Activated CD4-positive, alpha-beta memory T cell treated with anti-CD3 and anti-CD28 coated beads, Interleukin-2, amount 10 ng/mL, durations not matched to agents 7 days and 5 days (primary cell): ENCODE measurements at regions not wholly inside any gene's neighbourhood (a gene's known extent, or its start where the extent isn't known, plus 50 kb on each side); places are given as distances from the start of the nearest gene placed in this dataset.
"Not testable (repeated sequence)": the region's sequence is repeated elsewhere in the genome, so short reads cannot be mapped to it uniquely, and the experiment has no call there.

Experiments used
- CTCF ChIA-PET: fragments of 350-600 bp; sonication (Branson Sonifier 250); formaldehyde crosslinking; loops from one replicate; lab custom pipeline; 2021; ENCODE audit warnings: antibody characterized with exemption, inconsistent platforms; lab: Charles Lee
- POLR2A ChIA-PET: fragments of 350-600 bp; sonication (Branson Sonifier 250); formaldehyde crosslinking; loops from one replicate; lab custom pipeline; 2021; ENCODE audit warnings: antibody characterized with exemption; lab: Charles Lee
- DNase-seq: peaks from one replicate; pipeline ENCODE4 v3.0.0-alpha.2; 2020
- H3K27ac Mint-ChIP-seq: one replicate; pipeline ENCODE4 v1.8.0; 2021; ENCODE audit warnings: mild to moderate bottlenecking, mixed read lengths
- H3K27me3 Mint-ChIP-seq: one replicate; pipeline ENCODE4 v1.8.0; 2021; ENCODE audit warnings: mixed read lengths
- H3K36me3 Mint-ChIP-seq: one replicate; pipeline ENCODE4 v1.8.0; 2021; ENCODE audit warnings: low read depth, mixed read lengths
- H3K4me1 Mint-ChIP-seq: one replicate; pipeline ENCODE4 v1.8.0; 2021; ENCODE audit warnings: mixed read lengths
- H3K4me3 Mint-ChIP-seq: one replicate; pipeline ENCODE4 v1.8.0; 2021; ENCODE audit warnings: mild to moderate bottlenecking, mixed read lengths
- H3K9me3 Mint-ChIP-seq: one replicate; pipeline ENCODE4 v1.8.0; 2021; ENCODE audit warnings: mixed read lengths

DNA sequence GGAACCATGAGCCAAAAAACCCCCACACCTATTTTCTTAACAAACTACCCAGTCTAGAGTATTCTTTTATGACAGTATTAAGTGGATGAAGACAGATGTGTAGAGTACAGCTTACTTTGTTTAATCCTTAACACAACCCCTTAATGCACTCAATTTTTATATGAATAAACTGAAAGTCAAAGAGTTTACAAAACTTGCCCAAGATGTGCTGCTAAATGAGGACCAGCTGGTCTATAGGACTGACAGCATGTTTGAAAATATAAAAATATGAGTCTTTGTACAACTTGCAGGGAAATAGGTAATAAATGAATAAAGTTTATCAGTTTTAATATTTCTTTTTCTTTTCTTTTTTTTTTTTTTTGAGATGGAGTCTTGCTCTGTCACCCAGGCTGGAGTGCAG, 102.3 kb downstream of the ZFY start:
- H3K27me3 Mint-ChIP-seq: no peaks in the 10 kb centered on the region
- H3K9me3 Mint-ChIP-seq: no peaks in the 10 kb centered on the region
- no peak overlapping the region for H3K27ac Mint-ChIP-seq
- POLR2A ChIA-PET: no interaction called here
- H3K4me1 Mint-ChIP-seq: no peaks in the 10 kb centered on the region
- H3K4me3 Mint-ChIP-seq: no peak overlapping the region
- peaks cover 6% of the 10 kb centered on the region for H3K36me3 Mint-ChIP-seq
- CTCF ChIA-PET: no interaction called here
- no peak for DNase-seq

DNA sequence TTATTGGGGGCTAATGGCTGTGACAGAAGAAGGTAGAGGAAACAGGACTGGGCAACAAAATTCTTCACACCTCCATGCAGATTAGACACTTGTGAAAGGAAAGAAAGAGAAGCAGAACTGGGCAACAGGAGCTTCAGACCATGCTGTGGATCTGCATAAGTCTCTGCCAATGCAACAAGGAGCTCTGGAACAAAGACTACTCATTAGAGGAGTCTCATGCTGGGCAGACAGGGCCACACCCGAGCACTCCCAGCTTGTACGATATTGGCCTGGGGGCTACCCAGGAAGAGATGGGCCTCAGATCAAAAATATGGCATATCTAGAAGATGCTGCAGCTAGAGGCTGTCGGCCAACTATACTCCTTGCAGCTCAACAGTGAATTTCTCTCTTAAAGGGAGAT, 105.2 kb downstream of the ZFY start:
- POLR2A ChIA-PET: no interaction called here
- Mint-ChIP-seq H3K4me1 (no peaks in the 10 kb centered on the region), H3K27ac (no peak overlapping the region), H3K9me3 (no peaks in the 10 kb centered on the region), H3K4me3 (no peak overlapping the region), H3K36me3 (peaks cover 6% of the 10 kb centered on the region), H3K27me3 (no peaks in the 10 kb centered on the region)
- no peak for DNase-seq
- CTCF ChIA-PET: no interaction called here

DNA sequence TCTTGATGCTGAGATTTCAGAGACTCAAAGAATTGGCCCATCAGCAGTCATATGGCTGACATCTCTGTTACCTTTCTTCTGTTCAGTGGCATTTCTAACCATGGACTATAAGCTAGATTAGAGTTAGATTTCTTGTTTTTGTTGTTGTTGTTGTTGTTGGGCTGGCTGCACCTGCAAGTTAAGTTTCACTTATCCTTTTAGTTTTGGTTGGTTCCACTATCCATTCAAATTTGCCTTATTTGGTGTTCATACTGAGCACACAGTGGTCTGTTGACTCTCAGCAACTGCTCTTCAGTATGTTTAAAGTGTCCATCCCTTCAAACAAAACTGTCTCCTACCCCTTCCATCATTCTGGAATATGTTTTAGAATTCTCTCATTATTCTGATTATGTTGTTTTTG, 106.8 kb downstream of the ZFY start:
- H3K4me3 Mint-ChIP-seq: no peak overlapping the region
- no peak for DNase-seq
- ChIA-PET POLR2A (no interaction called here), CTCF (no interaction called here)
- H3K27ac Mint-ChIP-seq: no peak overlapping the region
- peaks cover 6% of the 10 kb centered on the region for H3K36me3 Mint-ChIP-seq
- no peaks in the 10 kb centered on the region for H3K4me1 Mint-ChIP-seq
- H3K27me3 Mint-ChIP-seq: no peaks in the 10 kb centered on the region
- no peaks in the 10 kb centered on the region for H3K9me3 Mint-ChIP-seq

DNA sequence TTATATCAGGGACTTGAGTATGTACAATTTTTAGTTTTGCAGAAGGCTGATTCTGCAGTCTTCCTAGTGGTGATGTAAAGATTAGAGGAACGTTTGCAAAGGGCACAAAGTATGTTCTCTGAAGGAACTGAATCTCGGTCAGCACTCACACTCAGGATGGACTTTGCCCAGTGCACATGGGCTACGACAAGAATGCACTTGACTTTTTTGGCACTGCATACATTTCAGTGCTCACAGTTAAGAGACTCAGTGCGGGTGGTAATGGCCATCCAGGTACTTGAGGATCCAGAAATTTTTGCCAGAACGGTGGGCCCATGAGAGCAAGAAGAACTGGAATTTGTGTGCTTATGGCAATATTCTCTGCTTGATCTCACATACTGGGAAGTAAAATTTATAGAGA, 107.7 kb downstream of the ZFY start:
- ChIA-PET CTCF (no interaction called here), POLR2A (no interaction called here)
- peaks cover 6% of the 10 kb centered on the region for H3K36me3 Mint-ChIP-seq
- H3K27me3 Mint-ChIP-seq: no peaks in the 10 kb centered on the region
- H3K9me3 Mint-ChIP-seq: no peaks in the 10 kb centered on the region
- no peak overlapping the region for H3K4me3 Mint-ChIP-seq
- DNase-seq: no peak
- no peaks in the 10 kb centered on the region for H3K4me1 Mint-ChIP-seq
- H3K27ac Mint-ChIP-seq: no peak overlapping the region

DNA sequence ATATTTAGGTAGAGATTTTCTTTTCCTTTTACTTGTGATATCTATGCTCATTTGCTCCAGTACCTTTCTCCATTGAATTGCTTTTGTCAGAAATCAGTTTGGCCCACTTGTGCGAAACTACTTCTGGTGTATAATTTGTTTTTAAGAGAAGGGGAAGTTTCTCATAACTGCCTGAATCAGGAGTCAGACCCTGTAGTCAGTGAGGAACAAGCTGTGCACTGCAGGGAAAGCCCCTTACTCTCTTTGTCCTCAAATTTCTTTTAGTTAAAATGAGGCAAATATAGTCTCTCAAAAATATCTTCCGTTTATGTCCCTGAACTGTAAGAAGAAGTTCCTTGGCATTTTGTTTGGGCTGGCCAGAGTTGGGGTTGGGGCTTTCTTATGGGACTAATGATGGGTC, 109.9 kb downstream of the ZFY start:
- ChIA-PET POLR2A (no interaction called here), CTCF (no interaction called here)
- no peak for DNase-seq
- no peaks in the 10 kb centered on the region for H3K36me3 Mint-ChIP-seq
- no peaks in the 10 kb centered on the region for H3K9me3 Mint-ChIP-seq
- no peaks in the 10 kb centered on the region for H3K27me3 Mint-ChIP-seq
- no peak overlapping the region for H3K27ac Mint-ChIP-seq
- no peaks in the 10 kb centered on the region for H3K4me1 Mint-ChIP-seq
- H3K4me3 Mint-ChIP-seq: no peak overlapping the region

DNA sequence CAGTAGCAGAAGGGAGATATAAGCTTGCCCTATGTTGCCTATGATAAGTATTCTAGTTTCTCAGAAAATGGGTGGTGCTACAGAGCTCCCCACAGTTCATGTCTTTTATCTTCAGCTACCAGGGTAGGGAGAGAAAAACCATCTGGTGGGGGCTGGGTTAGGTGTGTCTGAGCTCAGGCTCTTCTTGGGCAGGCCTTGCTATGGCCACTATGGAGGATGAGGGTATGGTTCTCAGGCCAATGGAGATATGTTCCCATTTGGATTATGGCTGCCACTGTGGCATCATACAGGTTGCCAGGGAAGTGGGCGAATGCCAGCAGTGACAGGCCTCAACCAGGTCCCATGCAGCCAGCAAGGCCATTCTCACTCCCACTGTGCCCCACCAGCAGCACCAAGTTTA, 120.3 kb downstream of the ZFY start:
- CTCF ChIA-PET, H3K9me3 Mint-ChIP-seq, H3K27me3 Mint-ChIP-seq, POLR2A ChIA-PET, H3K36me3 Mint-ChIP-seq, DNase-seq, H3K4me3 Mint-ChIP-seq, H3K27ac Mint-ChIP-seq, H3K4me1 Mint-ChIP-seq: not testable (repeated sequence)

DNA sequence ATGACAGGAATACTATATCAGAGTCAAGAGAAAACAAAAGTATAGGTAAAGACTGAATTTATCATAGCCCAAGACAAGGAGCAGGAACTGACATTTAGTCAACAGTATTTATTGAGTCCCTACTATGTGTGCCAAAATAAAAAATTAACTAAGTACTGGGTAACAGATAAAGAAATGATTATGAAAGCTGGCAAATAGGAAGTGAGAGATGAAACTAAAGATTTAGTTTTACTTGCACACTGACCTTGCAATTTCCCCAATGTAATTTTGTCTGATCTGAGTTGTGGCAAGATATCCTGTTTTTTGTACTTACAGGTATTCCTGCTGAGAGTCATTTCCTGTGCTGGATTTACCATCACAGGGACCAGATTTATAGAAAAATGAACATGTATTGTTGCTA, 123.2 kb downstream of the ZFY start:
- CTCF ChIA-PET, H3K36me3 Mint-ChIP-seq, DNase-seq, POLR2A ChIA-PET, H3K4me1 Mint-ChIP-seq, H3K27ac Mint-ChIP-seq, H3K27me3 Mint-ChIP-seq, H3K4me3 Mint-ChIP-seq, H3K9me3 Mint-ChIP-seq: not testable (repeated sequence)

DNA sequence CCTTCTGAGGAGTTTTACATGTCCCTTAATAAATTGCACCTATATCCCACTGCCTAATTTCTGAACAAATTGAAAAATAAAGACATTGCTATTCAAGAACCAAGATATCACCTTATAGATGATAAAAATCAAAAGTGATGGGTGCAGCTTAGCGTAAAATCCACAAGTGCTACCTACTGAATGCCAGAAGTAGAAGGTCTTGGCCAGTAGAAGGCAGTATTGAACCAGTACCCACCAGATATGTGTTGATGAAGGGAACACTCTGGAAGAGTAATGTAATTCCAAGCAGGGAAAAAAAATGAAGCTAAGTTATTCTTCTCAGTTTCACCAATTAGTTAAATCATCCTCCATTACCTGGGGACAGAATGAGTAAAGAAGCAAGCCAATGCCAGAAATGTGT, 125.5 kb downstream of the ZFY start:
- DNase-seq, H3K27ac Mint-ChIP-seq, POLR2A ChIA-PET, CTCF ChIA-PET, H3K9me3 Mint-ChIP-seq, H3K4me1 Mint-ChIP-seq, H3K4me3 Mint-ChIP-seq, H3K36me3 Mint-ChIP-seq, H3K27me3 Mint-ChIP-seq: not testable (repeated sequence)

DNA sequence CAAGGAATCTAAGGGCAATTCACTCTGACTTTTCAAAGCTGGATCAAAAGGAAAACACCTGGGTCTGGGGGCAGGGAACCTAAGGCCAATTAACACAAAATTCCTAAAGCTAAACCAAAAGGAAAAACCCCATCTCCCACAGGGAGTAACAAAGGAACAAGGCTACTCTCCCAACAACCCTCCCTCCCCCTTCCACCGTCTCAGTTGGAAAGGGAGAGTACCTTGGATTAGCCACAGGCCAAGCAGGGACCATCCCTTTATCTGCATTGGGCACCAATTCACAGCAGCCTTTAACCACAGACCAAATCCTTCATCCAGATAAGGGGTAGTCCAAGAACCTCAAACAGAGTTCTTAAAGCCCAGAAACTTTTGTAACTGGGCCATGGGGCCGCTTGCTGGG, 153.0 kb downstream of the ZFY start:
- CTCF ChIA-PET, H3K36me3 Mint-ChIP-seq, H3K4me1 Mint-ChIP-seq, H3K27me3 Mint-ChIP-seq, H3K27ac Mint-ChIP-seq, DNase-seq, H3K4me3 Mint-ChIP-seq, H3K9me3 Mint-ChIP-seq, POLR2A ChIA-PET: not testable (repeated sequence)

DNA sequence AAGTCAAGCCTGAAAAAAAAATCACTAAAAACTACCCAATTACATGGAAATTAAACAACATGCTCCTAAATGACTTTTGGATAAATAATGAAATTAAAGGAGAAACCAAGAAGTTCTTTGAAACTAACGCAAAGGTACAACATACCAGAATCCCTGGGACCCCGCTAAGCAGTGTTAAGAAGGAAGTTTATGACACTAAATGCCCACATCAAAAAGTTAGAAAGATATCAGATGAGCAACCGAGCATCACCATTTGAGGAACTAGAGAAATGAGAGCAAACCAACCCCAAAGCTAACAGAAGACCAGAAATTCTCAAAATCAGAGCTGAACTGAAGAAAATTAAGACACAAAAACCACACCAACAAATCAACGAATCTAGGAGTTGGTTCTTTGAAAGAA, 173.5 kb downstream of the ZFY start:
- DNase-seq, H3K4me1 Mint-ChIP-seq, H3K27ac Mint-ChIP-seq, POLR2A ChIA-PET, CTCF ChIA-PET, H3K9me3 Mint-ChIP-seq, H3K36me3 Mint-ChIP-seq, H3K27me3 Mint-ChIP-seq, H3K4me3 Mint-ChIP-seq: not testable (repeated sequence)

DNA sequence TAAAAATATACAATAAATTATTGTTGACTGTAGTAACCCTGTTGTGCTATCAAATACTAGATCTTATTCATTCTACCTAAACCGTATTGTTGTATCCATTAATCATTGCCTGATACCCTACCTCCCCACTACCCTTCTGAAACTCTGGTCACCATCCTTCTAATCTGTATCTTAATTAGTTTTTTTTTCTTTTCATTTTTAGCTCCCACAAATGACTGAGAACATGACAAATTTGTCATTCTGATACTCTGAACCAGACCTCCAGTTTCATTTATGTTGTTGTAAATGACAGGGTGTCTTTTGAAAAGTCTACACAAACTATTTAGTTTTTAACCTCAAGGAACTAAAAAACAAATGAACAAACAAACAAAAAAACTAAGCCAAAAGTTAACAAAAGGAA, 185.1 kb downstream of the ZFY start:
- H3K27me3 Mint-ChIP-seq, H3K9me3 Mint-ChIP-seq, H3K4me1 Mint-ChIP-seq, POLR2A ChIA-PET, CTCF ChIA-PET, H3K36me3 Mint-ChIP-seq, DNase-seq, H3K4me3 Mint-ChIP-seq, H3K27ac Mint-ChIP-seq: not testable (repeated sequence)

DNA sequence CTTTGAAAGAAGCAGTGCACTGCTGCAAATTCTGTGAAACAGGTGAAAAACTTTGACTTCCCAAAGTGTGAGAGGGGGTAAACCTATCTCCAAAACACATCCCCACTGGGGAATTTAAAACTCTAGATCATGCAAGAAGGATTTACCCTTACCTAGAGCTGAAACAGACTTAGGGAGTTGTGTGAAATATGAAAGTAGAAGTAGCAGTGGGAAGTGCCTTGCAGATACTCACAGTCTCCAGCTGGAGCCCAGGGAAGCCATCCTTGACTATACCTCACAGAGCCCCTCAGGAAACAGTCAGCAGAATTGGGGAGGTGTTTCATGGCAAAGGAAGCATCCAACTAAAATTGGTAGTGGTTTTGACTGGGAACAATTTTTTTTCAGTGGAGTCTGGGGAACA, 185.5 kb downstream of the ZFY start:
- H3K9me3 Mint-ChIP-seq, DNase-seq, H3K27me3 Mint-ChIP-seq, H3K4me1 Mint-ChIP-seq, POLR2A ChIA-PET, H3K4me3 Mint-ChIP-seq, H3K27ac Mint-ChIP-seq, H3K36me3 Mint-ChIP-seq, CTCF ChIA-PET: not testable (repeated sequence)

DNA sequence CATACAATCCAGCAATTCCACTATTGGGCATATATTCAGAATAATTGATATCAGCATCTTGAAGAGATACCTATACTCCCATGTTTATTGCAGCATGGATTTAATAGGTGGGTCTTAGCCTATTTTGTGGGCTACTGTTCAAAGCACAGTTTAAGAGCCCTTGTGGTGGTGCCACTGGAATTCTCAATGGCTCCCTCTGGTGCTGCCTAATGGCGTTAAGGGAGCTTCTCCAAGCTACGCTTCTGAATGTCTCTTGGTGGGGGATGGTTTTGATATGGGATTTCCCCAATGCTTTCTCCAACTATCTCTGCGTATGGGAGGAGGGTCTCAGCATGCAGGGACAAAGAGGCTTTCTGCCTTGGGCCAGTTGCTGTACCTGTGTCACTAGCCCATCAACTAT, 188.3 kb downstream of the ZFY start:
- H3K36me3 Mint-ChIP-seq, CTCF ChIA-PET, H3K4me1 Mint-ChIP-seq, H3K27me3 Mint-ChIP-seq, H3K27ac Mint-ChIP-seq, H3K9me3 Mint-ChIP-seq, DNase-seq, POLR2A ChIA-PET, H3K4me3 Mint-ChIP-seq: not testable (repeated sequence)

DNA sequence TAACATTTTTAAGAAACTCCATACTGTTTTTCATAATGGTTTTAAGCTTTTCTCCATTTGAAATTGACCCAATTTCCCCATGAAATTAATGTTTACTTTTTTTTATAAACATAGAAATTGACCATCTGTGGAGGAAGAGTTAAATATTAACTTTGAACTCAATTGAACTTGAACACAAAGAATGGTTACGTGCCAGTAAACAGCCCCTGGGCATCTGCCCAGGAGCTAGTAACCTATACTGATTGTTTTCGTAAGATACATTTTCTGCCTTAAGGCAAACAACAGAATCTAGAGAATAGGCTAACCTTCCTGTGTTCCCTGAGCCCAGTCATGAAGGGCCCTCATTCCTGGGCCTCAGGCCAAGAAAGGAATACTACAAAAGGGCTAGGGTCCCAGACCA, 235.9 kb downstream of the ZFY start:
- H3K27ac Mint-ChIP-seq, H3K9me3 Mint-ChIP-seq, H3K4me3 Mint-ChIP-seq, DNase-seq, H3K4me1 Mint-ChIP-seq, POLR2A ChIA-PET, H3K27me3 Mint-ChIP-seq, CTCF ChIA-PET, H3K36me3 Mint-ChIP-seq: not testable (repeated sequence)

DNA sequence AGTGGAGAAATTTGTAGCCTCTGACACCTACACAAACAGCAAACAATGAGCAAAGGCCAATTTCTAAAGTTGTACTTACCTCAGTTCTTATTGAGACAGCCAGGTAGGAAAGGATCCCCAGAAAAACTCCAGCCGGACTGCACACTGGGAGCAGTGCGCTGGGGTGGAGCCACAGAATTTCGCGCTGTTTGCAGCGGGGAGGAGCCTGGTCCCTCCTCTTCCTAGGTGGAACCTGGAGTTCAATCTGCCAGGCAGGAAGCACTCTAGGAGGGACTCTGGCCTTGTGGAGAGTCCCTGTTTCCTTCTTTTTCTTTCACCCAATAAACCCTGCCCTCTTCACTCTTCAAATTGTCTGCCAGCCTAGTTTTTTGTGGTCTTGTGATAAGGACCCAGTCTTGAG, 259.9 kb downstream of the ZFY start:
- H3K36me3 Mint-ChIP-seq, CTCF ChIA-PET, H3K4me3 Mint-ChIP-seq, POLR2A ChIA-PET, H3K9me3 Mint-ChIP-seq, H3K27ac Mint-ChIP-seq, DNase-seq, H3K27me3 Mint-ChIP-seq, H3K4me1 Mint-ChIP-seq: not testable (repeated sequence)
